ENCODE measurements at regions not wholly inside any gene's neighbourhood (a gene's known extent, or its start where the extent isn't known, plus 50 kb on each side); places are given as distances from the start of the nearest gene placed in this dataset.

DNA sequence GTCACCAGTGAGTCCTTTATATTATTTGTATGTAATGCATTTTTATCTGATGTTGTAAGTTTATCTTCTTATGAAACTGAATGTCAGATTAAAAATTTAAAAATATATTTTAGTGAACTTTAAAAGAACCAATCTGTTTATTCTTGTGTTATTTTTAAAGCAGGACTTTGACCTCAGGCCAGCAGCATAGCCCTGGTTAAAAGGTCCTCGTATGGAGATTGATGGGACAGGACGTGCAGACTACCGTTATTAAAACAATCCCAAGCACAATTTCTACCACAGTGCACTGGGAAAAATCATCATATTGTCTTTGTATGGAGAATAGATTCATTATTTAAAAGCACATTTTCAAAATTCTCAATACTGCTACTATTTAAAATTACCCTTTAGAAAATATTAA lies 573.8 kb upstream of the ARGLU1 start:
- Mint-ChIP-seq H3K4me3 (no peak overlapping the region), H3K27me3 (ENCODE audit: low read depth) (no peaks in the 10 kb centered on the region), H3K9me3 (peaks cover 2% of the 10 kb centered on the region), H3K4me1 (peaks cover 4% of the 10 kb centered on the region), H3K27ac (ENCODE audit: unreplicated experiment) (no peak overlapping the region), H3K36me3 (ENCODE audit: low read depth) (peaks cover under 1% of the 10 kb centered on the region)
- DNase-seq (ENCODE audit: low read depth, low spot score) = no peak
- TF ChIP-seq, protein P1, sequence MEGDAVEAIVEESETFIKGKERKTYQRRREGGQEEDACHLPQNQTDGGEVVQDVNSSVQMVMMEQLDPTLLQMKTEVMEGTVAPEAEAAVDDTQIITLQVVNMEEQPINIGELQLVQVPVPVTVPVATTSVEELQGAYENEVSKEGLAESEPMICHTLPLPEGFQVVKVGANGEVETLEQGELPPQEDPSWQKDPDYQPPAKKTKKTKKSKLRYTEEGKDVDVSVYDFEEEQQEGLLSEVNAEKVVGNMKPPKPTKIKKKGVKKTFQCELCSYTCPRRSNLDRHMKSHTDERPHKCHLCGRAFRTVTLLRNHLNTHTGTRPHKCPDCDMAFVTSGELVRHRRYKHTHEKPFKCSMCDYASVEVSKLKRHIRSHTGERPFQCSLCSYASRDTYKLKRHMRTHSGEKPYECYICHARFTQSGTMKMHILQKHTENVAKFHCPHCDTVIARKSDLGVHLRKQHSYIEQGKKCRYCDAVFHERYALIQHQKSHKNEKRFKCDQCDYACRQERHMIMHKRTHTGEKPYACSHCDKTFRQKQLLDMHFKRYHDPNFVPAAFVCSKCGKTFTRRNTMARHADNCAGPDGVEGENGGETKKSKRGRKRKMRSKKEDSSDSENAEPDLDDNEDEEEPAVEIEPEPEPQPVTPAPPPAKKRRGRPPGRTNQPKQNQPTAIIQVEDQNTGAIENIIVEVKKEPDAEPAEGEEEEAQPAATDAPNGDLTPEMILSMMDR (conservative IDR thresholded peaks at IDR 0.05) = no peak

GRCh38 chr13:107139006-107139405 lies 571.1 kb upstream of the ARGLU1 start:
- Mint-ChIP-seq H3K4me3 (no peak overlapping the region), H3K27me3 (ENCODE audit: low read depth) (no peaks in the 10 kb centered on the region), H3K4me1 (peaks cover 4% of the 10 kb centered on the region), H3K9me3 (peaks cover under 1% of the 10 kb centered on the region), H3K27ac (ENCODE audit: unreplicated experiment) (no peak overlapping the region), H3K36me3 (ENCODE audit: low read depth) (no peaks in the 10 kb centered on the region)
- DNase-seq (ENCODE audit: low read depth, low spot score) = no peak
- TF ChIP-seq, protein P1 (conservative IDR thresholded peaks at IDR 0.05) = no peak

DNA sequence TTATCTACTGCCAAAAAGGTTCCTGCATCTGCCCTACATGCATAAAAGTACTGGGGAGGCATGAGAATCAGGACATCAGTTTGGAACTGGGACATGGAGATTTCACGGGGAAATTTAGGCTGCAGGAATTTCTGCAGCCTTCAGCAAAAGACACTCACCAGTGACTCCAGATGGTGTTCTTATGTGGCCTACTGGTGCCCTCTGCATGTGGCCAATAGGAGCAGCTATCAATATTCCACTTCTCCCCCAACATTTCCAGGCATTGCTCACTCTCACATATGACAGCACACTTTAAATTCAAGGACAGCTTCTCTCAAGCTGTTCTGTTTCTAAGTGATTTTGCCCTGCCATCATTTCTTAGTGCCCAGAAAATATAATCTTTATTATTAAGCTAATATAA lies 570.5 kb upstream of the ARGLU1 start:
- Mint-ChIP-seq H3K4me3 (no peak overlapping the region), H3K4me1 (peaks cover 4% of the 10 kb centered on the region), H3K27ac (ENCODE audit: unreplicated experiment) (no peak overlapping the region), H3K36me3 (ENCODE audit: low read depth) (no peaks in the 10 kb centered on the region), H3K27me3 (ENCODE audit: low read depth) (no peaks in the 10 kb centered on the region), H3K9me3 (peaks cover 5% of the 10 kb centered on the region)
- TF ChIP-seq, protein P1 (conservative IDR thresholded peaks at IDR 0.05) = no peak
- no peak for DNase-seq (ENCODE audit: low read depth, low spot score)

- no peak overlapping the region for H3K4me3 Mint-ChIP-seq
- H3K4me1 Mint-ChIP-seq = no peaks in the 10 kb centered on the region
- H3K27me3 Mint-ChIP-seq (ENCODE audit: low read depth) = no peaks in the 10 kb centered on the region
- no peak for DNase-seq (ENCODE audit: low read depth, low spot score)
- peaks cover 16% of the 10 kb centered on the region for H3K9me3 Mint-ChIP-seq
- H3K36me3 Mint-ChIP-seq (ENCODE audit: low read depth) = peaks cover 2% of the 10 kb centered on the region
- TF ChIP-seq, protein P1 (conservative IDR thresholded peaks at IDR 0.05) = no peak
- H3K27ac Mint-ChIP-seq (ENCODE audit: unreplicated experiment) = no peak overlapping the region
Observed at GRCh38 chr13:107133950-107134349, 566.0 kb upstream of the ARGLU1 start.

- Mint-ChIP-seq H3K36me3 (ENCODE audit: low read depth) (peaks cover 10% of the 10 kb centered on the region), H3K27ac (ENCODE audit: unreplicated experiment) (no peak overlapping the region), H3K4me3 (no peak overlapping the region), H3K4me1 (peaks cover 8% of the 10 kb centered on the region), H3K27me3 (ENCODE audit: low read depth) (no peaks in the 10 kb centered on the region), H3K9me3 (peaks cover 26% of the 10 kb centered on the region)
- TF ChIP-seq, protein P1 (conservative IDR thresholded peaks at IDR 0.05) = no peak
- DNase-seq (ENCODE audit: low read depth, low spot score) = no peak
Observed at GRCh38 chr13:107130566-107130965, 562.6 kb upstream of the ARGLU1 start.

- peaks cover 8% of the 10 kb centered on the region for H3K36me3 Mint-ChIP-seq (ENCODE audit: low read depth)
- TF ChIP-seq, protein P1 (conservative IDR thresholded peaks at IDR 0.05) = no peak
- H3K9me3 Mint-ChIP-seq = peaks cover 12% of the 10 kb centered on the region
- H3K4me1 Mint-ChIP-seq = peaks cover 17% of the 10 kb centered on the region
- DNase-seq (ENCODE audit: low read depth, low spot score) = no peak
- no peak overlapping the region for H3K27ac Mint-ChIP-seq (ENCODE audit: unreplicated experiment)
- H3K27me3 Mint-ChIP-seq (ENCODE audit: low read depth) = no peaks in the 10 kb centered on the region
- no peak overlapping the region for H3K4me3 Mint-ChIP-seq
Observed at GRCh38 chr13:107124730-107125129, 556.8 kb upstream of the ARGLU1 start.

Data from neural crest cell (in vitro differentiated cells).